ENCODE measurements at regions not wholly inside any gene's neighbourhood (a gene's known extent, or its start where the extent isn't known, plus 50 kb on each side); places are given as distances from the start of the nearest gene placed in this dataset.
"Not testable (repeated sequence)": the region's sequence is repeated elsewhere in the genome, so short reads cannot be mapped to it uniquely, and the experiment has no call there.

GRCh38 chr7:106583100-106583499, 77.9 kb downstream of the CCDC71L start:
- DNase-seq = no peak

- no peak for DNase-seq
Measured at GRCh38 chr7:106582365-106582764, 78.6 kb downstream of the CCDC71L start.

GRCh38 chr7:106579086-106579485, 81.9 kb downstream of the CCDC71L start:
- not testable (repeated sequence) for DNase-seq

DNA sequence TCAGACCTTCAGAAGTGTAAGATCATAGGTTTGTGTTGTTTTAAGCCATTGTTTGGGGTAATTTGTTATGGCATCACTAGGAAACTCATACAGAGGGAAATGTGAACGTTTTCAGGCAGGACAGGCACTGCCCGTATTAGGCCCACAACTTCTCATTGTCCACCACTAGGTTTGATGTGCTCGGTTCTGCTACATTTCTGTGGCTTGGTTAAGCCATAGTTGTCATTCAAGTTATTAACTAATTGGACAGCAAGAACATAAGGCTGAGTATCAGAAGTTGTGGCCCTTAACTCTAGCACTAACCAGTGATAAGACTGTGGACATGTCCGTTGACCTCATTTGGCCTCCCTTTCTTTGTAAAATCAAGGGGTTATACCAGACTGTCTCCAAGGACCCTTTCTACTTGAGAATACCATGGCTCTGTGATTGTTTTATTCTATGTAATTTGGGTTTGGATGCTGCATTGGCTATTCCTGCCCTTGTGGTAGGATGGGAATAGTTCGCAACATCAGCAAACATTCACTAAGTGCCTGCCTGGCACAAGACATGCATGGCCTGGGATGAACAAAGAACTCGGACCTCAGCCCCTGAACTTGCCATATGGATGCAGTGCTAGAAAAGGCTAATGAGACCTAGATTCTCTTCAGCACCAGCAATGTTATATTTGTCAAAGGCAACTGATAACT, 85.7 kb downstream of the CCDC71L start:
- no peak for DNase-seq

DNA sequence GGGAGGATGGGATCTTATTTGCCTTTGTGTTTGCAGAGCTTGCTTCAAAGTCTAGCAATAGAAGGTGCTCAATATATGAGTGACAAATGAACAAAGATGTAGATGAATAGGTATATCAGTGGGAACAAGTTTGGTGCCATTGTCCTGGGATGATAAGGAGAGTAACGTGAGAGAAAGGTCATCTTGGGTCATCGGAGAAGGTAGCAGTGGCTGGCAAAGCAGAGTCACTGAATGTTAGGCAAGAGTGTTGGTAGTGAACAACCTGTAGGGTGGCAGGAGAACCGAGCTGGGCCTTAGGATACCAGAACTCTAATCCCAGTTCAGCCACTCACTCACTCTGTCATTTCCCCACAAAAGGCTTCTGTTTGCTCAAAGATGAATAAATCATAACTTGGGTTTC, 87.2 kb downstream of the CCDC71L start:
- DNase-seq = no peak

DNA sequence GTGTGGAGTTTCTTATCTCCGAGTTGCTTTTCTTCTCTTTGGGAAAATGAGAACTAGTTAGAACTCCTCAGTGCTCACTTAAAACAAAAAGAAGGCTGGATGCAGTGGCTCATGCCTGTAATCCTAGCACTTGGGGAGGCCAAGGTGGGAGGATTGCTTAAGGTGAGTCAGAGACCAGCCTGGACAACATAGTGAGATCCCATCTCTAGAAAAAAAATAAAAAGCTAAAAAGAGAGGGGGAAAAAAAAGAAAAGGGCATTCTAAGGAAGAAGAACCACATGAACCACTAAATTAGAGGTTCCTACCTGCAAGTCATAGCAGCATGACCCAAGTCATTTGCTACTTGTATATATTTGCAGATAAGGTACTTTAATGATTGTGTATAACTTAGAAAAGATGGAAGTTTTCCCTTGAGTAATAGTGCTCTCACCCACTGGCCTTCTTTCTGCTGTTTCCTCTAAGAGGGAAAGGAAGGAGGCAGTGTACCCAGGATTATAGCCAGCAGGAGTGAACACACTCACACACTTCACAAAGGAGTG, 87.8 kb downstream of the CCDC71L start:
- DNase-seq = no peak

GRCh38 chr7:106572394-106573124, 88.4 kb downstream of the CCDC71L start:
- DNase-seq = no peak

DNA sequence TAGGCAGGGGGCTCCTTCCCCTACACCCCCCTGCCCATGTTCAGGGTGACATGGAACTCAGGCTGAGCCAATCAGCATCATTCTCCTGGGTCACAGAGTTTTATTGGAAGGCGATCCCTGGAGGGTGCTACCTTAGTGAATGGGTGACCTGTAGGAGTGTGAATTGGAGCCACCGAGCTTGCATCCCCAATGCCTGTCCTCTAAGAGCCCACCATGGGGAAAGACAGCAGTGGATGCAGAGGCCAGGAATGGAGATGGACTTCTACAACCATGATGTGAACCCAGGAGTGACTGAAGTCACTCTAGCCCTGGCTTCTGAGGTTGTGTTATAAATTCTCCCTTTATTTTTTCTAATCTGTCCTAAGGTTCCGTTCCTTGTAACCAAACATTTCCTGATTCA, 89.4 kb downstream of the CCDC71L start:
- DNase-seq = no peak

GRCh38 chr7:106570948-106571418, 90.0 kb downstream of the CCDC71L start:
- DNase-seq = no peak

GRCh38 chr7:106570146-106570545, 90.8 kb downstream of the CCDC71L start:
- no peak for DNase-seq

DNA sequence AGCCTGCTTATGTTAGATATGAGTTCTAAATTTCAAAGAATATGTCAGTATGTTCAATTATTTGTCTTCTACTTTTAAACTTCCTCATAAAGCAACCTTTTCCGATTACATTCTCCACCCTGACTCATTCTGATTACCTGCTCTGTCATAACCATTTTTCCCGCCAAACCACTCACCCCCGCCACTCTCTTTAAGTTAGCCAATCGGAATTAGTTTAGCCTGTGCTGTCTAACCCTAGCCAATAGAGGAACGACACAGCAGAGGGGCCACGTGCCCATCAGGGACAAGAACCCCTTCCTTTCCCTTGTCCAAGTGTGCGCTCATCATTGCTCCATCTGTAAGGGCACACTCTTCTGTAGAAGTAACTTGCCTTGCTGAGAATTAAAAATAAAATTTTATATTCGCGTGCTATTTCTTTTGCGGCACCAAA, 91.4 kb downstream of the CCDC71L start:
- DNase-seq = no peak

DNA sequence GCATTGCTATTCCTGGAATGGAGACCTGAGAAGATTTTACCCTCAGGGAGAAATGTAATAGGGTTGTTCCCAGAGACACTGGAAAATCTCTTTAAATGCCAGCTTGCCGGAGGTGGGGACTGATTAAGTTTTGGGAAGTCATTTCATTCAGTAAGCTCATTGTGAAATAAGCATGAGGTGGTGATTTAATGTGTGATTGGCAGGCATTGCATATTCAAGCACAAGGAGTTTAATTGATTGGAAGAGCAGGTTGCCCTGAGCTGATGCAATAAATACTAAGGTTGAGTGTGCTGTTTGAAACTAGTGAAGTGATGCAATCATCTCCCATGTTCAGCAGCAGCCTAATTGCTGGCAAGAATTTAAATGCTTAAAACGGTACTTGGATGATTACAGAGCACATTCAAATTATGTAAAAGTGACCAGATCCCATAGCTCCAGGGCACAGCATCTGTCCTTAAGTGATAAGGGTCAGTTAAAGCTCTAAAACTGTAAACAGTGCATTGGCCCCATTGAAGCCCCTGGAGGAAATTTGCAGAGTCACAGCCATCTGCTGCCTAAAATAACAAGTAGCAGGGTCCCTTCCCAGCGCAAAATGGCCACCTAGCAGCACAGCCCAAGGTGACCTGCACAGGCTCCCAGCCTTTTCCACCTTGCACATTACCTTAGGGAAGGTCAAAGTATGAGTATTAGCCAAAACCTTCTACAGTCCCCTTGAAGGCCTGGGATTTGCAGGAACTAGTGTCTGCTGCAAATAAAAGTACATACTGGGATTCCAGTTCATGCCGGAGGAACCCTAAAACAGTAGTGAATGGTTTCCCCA, 92.1 kb downstream of the CCDC71L start:
- no peak for DNase-seq

DNA sequence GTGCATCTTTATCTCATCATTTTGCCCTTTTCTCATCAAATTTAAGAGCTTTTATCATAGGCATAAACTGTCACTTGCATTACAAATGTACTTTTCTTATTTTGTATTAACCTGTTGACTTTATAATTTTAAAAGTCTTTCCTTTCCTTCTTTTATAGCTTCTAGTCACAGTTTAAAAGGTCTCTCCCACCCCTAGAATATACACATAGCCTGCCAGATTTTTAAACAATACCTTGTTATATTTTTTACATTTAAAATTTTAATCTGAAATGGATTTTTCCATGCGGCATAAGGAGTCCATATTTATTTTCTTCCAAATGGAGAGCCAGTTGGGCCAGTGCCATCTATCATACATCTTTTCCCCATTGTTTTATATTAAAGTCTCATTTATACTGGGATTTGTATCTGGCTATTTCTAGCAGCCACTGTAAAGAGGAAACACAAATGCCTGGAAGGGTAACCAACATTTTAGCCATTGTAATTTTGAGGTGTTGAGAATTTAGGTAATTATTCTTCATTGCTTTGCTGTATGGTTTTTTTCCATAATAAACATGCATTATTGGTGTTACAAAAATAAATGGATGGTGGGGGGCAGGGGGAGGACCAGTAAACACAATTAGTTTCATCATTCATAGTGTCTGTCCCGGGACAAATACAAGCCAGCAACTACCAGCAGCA, 92.8 kb downstream of the CCDC71L start:
- no peak for DNase-seq

DNA sequence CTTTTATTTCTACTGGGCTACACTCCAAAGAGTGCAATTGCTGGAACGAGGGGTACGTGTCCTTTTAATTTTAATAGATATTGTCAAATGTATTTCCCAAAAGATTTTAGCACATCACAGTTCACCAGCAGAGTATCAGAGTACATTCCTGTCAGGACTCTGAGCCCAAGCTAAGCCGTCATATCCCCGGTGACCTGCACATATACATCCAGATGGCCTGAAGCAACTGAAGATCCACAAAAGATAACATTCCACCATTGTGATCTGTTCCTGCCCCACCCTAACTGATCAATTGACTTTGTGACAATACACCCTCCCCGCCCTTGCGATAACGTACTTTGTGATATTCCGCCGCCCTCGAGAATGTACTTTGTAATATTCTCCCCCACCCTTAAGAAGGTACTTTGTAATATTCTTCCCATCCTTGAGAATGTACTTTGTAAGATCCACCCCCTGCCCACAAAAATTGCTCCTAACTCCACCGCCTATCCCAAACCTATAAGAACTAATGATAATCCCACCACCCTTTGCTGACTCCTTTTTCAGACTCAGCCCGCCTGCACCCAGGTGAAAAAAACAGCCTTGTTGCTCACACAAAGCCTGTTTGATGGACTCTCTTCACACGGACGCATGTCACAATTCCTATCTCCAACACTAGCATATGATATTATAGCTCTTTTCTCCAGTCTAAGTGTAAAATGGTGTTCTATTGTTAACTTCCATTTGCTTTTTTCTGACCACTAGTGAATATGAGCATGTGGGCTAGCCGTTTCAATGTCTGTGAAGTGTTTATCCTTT, 93.6 kb downstream of the CCDC71L start:
- not testable (repeated sequence) for DNase-seq

DNA sequence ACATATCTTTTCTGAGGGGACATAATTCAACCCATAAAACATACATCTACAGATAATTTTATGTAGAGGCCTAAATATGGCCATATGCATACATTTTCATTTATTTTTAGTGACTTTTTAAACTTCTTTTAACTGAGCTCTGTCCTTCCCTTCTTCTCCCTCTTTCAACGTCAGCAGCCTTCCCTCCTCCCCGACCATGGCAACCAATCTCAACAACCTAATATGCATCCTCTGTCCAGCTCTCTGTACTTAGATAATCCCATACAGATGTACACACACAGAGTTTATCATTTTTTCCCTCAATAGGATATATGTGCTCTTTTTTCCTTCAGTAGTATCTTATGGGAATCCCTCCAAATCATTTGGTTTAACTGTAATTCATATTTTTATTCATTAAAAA, 94.3 kb downstream of the CCDC71L start:
- no peak for DNase-seq

- no peak for DNase-seq
Measured at GRCh38 chr7:106566196-106566595, 94.8 kb downstream of the CCDC71L start.

DNA sequence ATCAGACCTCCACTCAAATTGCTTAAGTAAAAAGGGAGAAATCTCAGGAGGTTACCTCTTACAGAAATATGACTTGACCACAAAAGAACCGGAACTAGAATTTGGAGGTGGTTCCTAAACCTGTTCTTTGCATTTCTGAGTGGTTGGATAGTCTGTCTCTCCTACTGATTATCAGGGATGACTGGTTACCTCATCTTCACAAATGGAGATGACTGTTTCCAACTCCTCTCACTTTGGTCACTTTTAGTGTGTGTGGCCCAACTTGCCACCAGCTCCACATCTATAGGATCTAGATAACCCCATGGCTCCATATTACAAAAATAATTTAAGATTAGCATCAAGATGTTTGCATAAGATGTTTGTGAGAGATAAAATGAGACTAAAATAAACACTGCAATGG, 95.5 kb downstream of the CCDC71L start:
- DNase-seq = no peak

DNA sequence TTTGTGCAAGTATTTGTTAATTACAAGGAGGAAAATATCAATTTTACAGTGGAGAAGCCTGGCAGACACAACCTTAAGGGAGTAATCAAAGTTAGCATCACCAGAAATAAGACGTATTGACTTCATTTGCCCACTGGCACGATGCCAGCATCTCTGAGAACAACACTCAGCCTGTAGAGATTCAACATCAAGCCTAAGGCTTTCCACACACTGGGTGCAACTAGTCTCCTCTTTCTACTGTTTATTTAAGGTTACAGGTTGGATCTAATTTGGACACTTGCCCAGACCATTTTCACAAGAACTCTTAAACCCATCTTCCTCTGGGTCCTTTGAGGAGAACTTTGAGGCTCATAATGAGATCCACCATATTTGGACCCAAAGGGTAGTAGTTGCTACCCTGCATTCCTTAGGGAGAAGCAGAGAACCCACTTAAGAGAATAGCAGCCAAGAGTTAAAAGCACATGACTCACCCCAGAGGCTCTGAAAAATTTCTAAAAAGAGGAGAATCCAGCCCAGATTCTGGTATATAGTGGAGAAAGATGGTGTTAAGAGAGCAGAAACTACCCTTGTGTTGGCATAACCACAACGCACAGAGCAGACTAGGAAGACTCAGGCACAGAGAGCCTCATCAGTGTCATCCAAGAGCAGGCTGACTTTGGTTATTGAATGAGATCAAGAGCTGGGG, 97.3 kb downstream of the CCDC71L start:
- DNase-seq = no peak

GRCh38 chr7:106562711-106563366, 98.1 kb downstream of the CCDC71L start:
- no peak for DNase-seq

- DNase-seq = no peak
Measured at GRCh38 chr7:106561666-106562411, 99.1 kb downstream of the CCDC71L start.

Measured in activated T-cell treated with anti-CD3 and anti-CD28 coated beads, Interleukin-2, amount 50 U/mL, for 1 hour (primary cell).